IPS-15b (cell line): ENCODE measurements at regions not wholly inside any gene's neighbourhood (a gene's known extent, or its start where the extent isn't known, plus 50 kb on each side); places are given as distances from the start of the nearest gene placed in this dataset.

Experiments
- H3K27me3 ChIP-seq: one replicate; pipeline ENCODE4 v1.6.1; 2013; ENCODE audit warnings: low read length; ENCODE audit not compliant: control insufficient read depth, insufficient read depth
- H3K36me3 ChIP-seq: one replicate; pipeline ENCODE4 v1.6.1; 2013; ENCODE audit warnings: low read length; ENCODE audit not compliant: control insufficient read depth, insufficient read depth
- H3K4me1 ChIP-seq: one replicate; pipeline ENCODE4 v1.6.1; 2013; ENCODE audit warnings: mild to moderate bottlenecking, low read length; ENCODE audit not compliant: control insufficient read depth, insufficient read depth
- H3K4me3 ChIP-seq: one replicate; pipeline ENCODE4 v1.5.1; 2013; ENCODE audit warnings: low read depth, low read length
- H3K9ac ChIP-seq: one replicate; pipeline ENCODE4 v1.6.1; 2013; ENCODE audit warnings: low read depth, mild to moderate bottlenecking, low read length
- H3K9me3 ChIP-seq: one replicate; pipeline ENCODE4 v1.6.1; 2013; ENCODE audit warnings: mild to moderate bottlenecking, low read length; ENCODE audit not compliant: control insufficient read depth, insufficient read depth

DNA sequence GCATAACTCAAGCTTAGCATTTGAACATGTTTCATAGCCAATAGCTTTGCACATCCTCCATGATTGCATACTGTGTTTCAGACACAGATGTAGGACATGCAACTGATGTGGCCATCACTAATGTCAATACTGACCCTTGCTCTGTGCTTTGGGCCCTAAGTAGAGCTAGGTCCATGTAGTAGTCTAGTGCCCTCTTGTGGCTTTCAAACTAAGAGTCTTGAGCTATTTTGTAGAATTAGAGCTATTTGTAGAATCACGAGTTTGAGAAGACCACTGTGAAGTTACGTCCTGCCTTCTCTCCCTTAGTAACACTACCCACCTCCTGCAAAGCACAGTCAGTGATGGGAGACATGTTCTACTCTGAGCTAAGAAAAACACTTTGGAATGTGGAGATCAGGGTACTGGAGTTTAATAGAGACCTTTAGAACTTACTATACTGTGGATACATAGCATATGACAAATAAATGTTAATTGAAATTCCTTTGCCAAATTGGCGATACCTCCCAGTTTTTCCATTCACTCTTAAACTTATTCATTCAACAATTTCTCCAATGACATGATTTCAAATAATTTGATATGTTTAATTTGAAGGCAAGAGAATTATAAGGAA is 306.5 kb upstream of the TNP1 start:
- H3K9ac ChIP-seq: no peak overlapping the region
- no peaks in the 10 kb centered on the region for H3K36me3 ChIP-seq
- H3K27me3 ChIP-seq: no peaks in the 10 kb centered on the region
- no peaks in the 10 kb centered on the region for H3K9me3 ChIP-seq
- no peaks in the 10 kb centered on the region for H3K4me1 ChIP-seq
- H3K4me3 ChIP-seq: no peak overlapping the region

DNA sequence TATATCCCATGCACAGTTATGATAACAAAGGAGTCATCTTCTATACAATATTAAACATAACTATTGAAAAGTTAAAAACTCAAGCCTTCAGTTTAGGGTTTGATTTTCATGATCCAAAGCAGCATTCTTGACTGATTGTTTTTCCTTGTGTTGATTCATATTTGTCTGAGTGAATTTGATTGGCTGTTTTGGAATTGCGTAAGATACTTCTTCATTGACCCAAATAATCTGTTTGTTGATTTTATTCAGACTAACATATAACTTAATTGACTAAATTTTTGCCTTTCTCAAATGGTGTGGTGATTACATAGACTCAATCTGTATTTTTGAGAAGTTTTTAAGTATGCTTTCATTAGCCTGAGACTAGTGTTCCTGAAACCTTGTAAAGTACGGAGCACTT is 305.7 kb upstream of the TNP1 start:
- no peaks in the 10 kb centered on the region for H3K9me3 ChIP-seq
- H3K9ac ChIP-seq: no peak overlapping the region
- no peaks in the 10 kb centered on the region for H3K4me1 ChIP-seq
- H3K27me3 ChIP-seq: no peaks in the 10 kb centered on the region
- H3K4me3 ChIP-seq: no peak overlapping the region
- no peaks in the 10 kb centered on the region for H3K36me3 ChIP-seq

DNA sequence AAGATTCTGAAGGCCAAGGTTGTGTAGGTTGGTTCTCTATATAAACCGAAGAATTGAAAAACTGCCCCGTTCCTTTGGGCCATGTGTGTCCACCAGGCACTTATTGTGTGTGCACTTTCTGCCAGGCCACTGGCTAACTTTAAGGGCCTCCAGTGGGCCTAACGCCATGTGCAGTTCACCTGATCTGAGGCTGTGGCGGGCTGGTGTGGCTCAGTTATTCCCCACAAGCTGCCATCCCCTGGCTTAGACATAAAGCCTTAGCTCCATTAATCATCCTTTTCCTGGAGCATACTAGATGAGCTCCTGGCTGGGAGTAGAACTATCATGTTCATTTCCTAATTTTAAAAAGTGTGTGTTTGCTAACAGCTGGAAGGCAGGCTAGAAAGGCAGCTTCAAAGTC is 304.1 kb upstream of the TNP1 start:
- Histone ChIP-seq H3K27me3 (no peaks in the 10 kb centered on the region), H3K4me3 (no peak overlapping the region), H3K9me3 (no peaks in the 10 kb centered on the region), H3K9ac (no peak overlapping the region), H3K36me3 (no peaks in the 10 kb centered on the region), H3K4me1 (no peaks in the 10 kb centered on the region)

DNA sequence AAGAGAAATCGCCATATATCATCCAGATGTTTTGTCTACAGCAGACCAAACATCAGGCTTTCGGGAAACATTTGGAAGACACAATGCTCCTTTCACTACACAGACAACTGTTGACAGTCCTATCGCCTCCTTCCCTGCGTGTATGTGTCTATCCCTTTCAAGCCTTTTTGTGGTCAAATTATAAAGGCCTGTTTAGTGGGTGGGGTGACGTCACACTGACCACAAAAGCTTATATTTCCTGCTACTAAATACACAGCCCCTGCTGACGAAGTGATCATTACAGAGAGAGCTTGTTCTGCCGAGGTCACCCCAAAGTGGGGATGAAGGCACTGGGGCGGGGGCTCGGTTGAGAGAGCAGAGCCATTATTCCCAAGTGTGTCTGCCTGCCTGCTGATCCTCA is 302.7 kb upstream of the TNP1 start:
- H3K9me3 ChIP-seq: no peaks in the 10 kb centered on the region
- H3K9ac ChIP-seq: no peak overlapping the region
- no peaks in the 10 kb centered on the region for H3K36me3 ChIP-seq
- H3K27me3 ChIP-seq: no peaks in the 10 kb centered on the region
- no peaks in the 10 kb centered on the region for H3K4me1 ChIP-seq
- H3K4me3 ChIP-seq: no peak overlapping the region

DNA sequence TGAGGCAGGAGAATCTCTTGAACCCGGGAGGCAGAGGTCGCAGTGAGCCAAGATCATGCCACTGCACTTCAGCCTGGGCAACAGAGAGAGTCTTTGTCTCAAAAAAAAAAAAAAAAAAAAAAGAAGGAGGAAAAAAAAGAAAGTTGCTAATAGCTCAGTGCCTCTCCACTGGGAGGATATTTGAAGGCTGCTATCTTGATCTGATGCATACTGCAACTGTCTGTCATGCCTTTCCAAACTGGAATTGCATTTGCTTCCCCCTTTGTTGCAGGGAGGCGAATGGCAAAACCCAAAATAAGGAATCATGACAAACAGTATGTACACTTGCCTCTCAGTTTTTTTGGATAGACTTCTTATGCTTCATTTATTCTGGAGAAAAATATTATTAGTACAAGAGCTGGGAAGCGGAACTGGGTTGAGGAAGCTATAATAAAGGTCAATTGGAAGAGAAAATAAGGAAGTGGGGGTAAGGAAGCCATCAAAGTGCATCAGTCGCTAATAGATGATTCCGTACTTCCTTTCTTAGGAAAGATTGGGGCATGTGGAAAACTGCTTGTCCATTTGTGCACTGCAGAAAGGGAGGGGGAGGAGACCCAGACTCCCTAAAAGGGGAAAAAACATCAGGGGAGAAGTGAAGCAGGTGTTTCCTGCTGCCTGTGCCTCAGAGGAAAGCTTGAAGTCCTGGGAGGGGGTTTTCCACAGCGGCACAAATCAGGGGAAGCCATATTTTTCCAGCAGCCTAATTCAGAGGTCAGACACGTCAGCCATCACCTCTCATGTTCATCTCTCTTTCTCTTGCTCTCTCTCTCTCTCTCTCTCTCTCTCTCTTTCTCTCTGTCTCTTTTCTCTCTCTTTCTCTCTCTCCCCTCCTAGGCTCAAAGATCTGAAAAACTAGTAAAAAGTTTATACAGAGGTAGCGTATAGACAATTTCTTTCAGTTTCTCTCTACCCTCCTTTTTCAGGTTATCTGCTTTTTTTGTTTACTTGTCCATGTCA is 301.4 kb upstream of the TNP1 start:
- no peaks in the 10 kb centered on the region for H3K27me3 ChIP-seq
- no peak overlapping the region for H3K4me3 ChIP-seq
- H3K4me1 ChIP-seq: no peaks in the 10 kb centered on the region
- H3K9ac ChIP-seq: no peak overlapping the region
- no peaks in the 10 kb centered on the region for H3K9me3 ChIP-seq
- no peaks in the 10 kb centered on the region for H3K36me3 ChIP-seq

DNA sequence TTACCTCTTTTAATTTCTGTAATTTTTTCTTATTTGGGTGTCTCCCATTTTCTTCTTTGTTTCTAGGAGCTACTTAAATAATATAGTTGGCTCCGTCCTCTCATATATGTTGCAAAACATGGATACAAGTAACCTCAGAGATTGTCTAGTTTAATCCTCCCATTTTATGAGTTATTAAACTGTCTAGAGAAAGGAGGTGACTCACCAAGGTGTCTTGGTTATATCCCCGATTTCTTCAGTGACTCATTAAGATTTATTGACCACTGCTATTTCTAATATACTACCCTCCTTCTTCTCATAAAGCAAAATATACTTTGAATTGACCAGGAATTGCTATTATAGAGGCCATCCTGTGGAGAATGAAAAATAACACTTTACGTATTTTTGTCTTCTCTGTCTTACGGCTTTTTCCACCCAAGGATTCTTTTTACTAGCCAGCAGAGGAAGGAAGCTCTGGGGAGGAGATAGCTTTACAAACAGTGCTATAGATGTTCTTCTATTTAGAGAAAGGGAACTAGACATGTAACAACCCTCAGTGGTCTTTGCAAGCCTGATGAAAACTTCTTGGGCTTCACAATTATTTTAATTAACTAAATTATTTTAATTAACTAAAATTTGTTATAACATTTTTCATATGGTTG is 300.4 kb upstream of the TNP1 start:
- no peaks in the 10 kb centered on the region for H3K36me3 ChIP-seq
- no peaks in the 10 kb centered on the region for H3K27me3 ChIP-seq
- no peak overlapping the region for H3K9ac ChIP-seq
- H3K4me3 ChIP-seq: no peak overlapping the region
- no peaks in the 10 kb centered on the region for H3K4me1 ChIP-seq
- no peaks in the 10 kb centered on the region for H3K9me3 ChIP-seq

DNA sequence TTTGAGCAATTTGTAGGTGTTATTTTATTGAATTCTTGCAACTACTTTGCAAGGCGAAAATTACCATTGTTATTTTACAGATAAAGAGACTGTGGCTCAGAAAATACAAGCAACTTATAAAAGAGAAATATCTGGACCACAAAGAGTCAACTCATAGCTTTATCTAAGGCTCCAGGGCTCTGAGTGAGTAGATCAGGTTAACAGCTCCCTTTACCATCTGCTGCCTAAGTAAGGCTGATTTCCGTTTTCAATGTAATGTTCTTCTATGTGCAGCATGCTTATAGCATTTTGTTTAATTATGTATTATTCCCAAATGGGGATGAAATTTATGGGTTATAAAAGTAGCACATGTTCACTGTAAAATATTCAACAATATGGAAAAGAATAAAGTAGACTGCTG is 299.1 kb upstream of the TNP1 start:
- Histone ChIP-seq H3K36me3 (no peaks in the 10 kb centered on the region), H3K9me3 (no peaks in the 10 kb centered on the region), H3K4me1 (no peaks in the 10 kb centered on the region), H3K9ac (no peak overlapping the region), H3K4me3 (no peak overlapping the region), H3K27me3 (no peaks in the 10 kb centered on the region)

DNA sequence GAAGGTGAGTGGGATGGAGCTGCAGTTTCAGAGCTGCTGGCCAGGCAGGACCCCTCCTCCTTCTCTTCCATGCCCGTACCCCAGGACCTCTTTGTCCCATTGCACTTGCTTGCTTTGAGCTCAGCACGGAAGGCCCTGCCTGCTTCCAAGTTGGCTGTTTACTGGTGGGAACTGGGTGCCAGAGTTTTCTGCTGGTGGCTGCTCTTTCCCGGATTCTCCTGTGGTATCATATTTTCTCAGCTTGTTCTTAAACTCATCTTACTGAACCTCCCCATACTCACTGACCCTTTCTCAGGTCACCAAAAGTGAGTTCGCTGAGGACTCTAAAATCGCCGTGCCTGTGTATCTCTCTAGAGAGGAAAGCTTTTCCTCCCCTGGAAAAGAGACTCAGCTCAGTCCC is 297.7 kb upstream of the TNP1 start:
- Histone ChIP-seq H3K36me3 (no peaks in the 10 kb centered on the region), H3K9ac (no peak overlapping the region), H3K4me1 (no peaks in the 10 kb centered on the region), H3K9me3 (no peaks in the 10 kb centered on the region), H3K27me3 (no peaks in the 10 kb centered on the region), H3K4me3 (no peak overlapping the region)

DNA sequence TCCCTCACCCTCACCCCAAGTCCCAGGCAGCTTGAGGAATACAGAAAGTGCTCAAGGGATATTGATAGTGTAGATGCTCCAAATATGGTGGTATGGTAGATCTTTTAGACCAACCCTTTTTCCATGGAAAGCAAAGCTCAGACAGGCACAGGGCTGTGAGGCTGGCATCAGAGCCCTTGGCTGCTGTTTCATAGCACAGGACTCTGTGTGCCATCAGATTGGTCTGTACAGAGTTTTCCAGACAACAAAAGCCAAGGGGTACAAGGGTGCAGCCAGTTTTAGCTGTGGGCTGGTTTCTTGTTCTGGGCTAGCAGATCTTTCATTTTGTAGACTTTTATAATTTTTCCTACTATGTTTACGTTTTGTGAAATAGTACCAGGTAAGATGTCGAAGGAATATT is 296.9 kb upstream of the TNP1 start:
- H3K9ac ChIP-seq: no peak overlapping the region
- no peaks in the 10 kb centered on the region for H3K36me3 ChIP-seq
- H3K9me3 ChIP-seq: no peaks in the 10 kb centered on the region
- H3K27me3 ChIP-seq: no peaks in the 10 kb centered on the region
- no peaks in the 10 kb centered on the region for H3K4me1 ChIP-seq
- no peak overlapping the region for H3K4me3 ChIP-seq

DNA sequence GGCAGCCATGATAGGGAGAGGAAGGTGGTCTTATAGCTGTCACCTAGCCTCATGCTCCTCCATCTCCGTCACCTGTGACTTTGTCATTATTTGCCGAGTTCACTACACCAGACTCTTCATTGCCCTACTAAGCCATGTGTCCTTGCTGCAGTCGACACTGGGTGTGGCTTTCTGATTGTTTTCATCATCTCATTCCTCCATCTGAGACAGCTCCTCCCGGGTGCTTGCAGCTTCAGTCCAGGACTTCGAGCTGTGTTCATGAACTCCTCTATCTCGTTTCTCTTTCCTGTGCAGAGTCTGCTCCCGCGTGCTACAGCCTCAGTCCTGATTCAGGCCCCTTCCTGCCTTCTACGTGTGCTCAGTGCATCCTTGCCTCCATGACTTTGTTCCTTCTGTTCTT is 295.1 kb upstream of the TNP1 start:
- H3K9me3 ChIP-seq: no peaks in the 10 kb centered on the region
- H3K4me3 ChIP-seq: no peak overlapping the region
- H3K27me3 ChIP-seq: no peaks in the 10 kb centered on the region
- no peaks in the 10 kb centered on the region for H3K4me1 ChIP-seq
- H3K9ac ChIP-seq: no peak overlapping the region
- H3K36me3 ChIP-seq: no peaks in the 10 kb centered on the region

DNA sequence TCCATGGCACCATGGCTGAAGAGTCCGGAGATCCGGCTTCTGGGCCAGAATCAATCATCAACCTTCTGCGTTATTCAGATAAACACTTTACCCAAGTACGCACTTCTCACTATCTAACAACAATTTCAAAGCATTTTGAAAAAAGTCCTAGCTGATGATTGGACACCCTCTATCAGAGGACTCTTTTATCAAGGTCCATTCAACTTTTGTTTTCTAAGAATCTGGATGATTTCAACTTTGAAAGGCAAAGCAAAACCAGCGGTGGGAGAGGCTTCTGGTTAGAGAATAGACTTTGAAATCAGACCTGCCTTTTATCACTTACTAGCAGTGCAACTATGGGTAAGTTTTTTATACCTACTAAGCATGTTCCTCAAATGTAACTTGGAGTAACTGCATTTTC is 293.6 kb upstream of the TNP1 start:
- Histone ChIP-seq H3K9me3 (no peaks in the 10 kb centered on the region), H3K27me3 (no peaks in the 10 kb centered on the region)

DNA sequence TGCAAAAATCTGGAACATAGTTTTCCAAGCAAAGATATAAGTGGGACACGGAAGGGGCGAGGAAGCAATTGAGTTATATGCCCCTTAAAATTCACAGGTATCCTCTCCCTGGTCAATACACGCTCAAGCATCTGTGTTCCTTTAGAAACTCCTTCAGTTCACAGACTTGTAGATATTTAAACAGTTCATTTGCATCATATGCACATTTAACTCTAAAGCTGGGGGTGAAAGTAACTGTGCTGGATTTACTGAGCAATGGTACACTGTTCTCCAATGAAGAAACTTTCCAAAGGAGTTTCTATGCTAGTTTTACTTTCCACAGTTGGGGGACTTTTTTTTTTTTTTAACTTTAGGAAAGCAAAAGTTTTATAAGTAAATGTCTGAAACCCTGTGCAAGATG is 293.0 kb upstream of the TNP1 start:
- Histone ChIP-seq H3K4me3 (no peak overlapping the region), H3K4me1 (no peaks in the 10 kb centered on the region), H3K36me3 (no peaks in the 10 kb centered on the region), H3K27me3 (no peaks in the 10 kb centered on the region), H3K9me3 (no peaks in the 10 kb centered on the region), H3K9ac (no peak overlapping the region)

More for the DNA sequence above, 293.6 kb upstream of the TNP1 start:
- Histone ChIP-seq H3K4me3 (no peak overlapping the region), H3K36me3 (no peaks in the 10 kb centered on the region), H3K4me1 (no peaks in the 10 kb centered on the region), H3K9ac (no peak overlapping the region)
